GM18909 (cell line): ENCODE measurements at regions not wholly inside any gene's neighbourhood (a gene's known extent, or its start where the extent isn't known, plus 50 kb on each side); places are given as distances from the start of the nearest gene placed in this dataset.

Source experiments
- ATAC-seq: cut with Tn5 transposase; IDR thresholded peaks from one replicate; pipeline ENCODE4 v1.9.1; 2021; ENCODE audit warnings: mild to moderate bottlenecking; ENCODE audit not compliant: unreplicated experiment, poor library complexity

DNA sequence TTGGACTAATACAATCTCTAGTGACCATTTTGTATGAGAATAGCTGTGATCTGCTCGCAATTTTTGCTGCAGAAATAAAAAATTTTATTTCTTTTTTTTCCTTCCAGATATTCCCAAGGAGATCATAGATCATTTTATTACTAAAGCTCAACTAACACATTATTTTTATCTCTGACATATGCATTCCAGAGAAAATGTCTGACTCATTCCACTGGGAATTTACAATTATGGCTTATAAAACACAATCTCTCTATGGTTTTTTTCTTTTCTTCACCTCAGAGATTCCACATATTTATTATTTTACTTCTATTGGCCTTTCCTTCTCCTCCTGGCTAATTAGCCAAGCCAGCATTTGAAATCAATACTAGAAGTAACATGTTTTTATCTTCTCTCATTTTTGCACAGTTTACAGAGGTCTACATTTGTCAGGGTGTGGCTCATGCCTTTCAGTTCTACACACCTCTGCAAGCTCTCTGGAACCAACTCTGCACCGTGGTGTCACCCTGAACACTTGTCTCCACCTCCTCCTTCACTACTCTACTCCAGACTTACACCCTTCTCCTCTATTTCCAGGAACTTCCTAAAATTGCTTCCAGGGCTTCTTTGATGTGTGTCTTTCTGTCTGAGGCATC is 59.8 kb upstream of the GPM6A start:
- no peak for ATAC-seq

DNA sequence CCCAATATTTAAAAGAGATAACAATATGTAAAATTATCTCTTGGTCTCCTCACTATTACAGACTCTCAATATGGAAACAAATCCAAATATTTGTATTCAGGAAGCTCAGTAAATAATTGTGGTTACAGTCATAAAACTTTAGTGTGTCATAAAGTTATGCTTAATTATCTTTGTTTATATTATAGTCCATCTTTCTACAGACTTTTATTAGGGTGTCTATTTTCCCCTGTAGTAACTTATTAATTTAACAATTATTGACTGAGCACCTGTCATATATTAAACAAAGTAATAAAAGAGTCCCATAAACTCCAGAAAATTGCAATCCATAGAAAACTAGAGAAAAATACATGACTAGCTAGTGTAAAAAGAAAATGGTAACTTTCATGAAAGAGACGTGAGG is 61.6 kb upstream of the GPM6A start:
- ATAC-seq: no peak

DNA sequence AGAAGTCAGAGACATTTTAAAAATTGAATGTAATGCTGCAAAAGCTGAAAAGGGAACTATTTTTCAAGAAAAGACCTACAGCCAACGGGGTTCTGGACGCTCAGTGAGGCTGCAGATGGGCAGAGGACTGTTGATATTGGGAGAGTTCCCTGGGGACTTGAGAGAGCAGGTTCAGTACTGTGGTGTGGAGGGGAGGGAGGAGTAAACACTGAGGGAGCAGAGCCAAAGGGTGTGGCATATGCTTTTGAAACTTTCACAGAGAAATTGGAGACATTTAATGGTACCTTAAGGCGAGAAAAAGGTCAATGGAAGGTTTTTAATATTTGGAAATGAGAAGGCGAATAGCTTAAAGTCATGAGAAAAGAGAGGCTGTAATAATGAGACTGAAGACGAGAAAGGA is 62.2 kb upstream of the GPM6A start:
- no peak for ATAC-seq

DNA sequence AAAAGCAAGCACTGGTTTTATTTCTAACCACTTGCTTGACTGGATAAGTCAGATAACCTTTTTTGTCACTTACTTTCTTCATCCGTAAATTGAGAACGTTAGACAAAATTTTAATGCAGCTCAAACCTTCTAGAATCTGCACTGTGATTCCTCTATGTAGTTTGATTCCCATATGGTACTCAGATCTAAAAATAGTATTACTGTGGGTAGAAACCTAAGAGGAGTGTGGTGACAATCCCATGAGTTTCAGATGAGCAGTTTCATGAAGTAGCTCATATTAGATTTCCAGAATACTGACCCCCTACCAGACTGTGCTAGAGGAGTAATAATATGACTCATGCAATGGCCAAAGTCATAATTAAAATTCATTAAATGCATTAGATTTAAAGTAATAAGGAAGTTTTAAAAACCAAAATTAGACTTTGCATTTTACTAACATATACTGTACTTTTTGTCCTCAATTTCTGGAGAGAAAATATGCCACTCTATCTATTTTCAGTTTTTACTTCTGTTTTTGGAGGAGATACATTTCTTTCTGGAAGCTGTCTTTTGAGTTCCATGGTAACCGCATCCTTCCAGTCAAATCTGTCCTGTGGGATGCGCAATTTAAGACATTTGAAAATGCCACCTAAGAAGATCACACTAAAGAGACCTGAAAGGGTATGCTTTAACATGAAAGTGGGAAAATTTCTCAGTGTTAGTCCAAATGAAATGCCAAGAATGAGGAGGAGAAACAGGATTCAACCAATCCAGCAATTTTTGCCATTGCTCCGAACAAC is 64.1 kb upstream of the GPM6A start:
- no peak for ATAC-seq

DNA sequence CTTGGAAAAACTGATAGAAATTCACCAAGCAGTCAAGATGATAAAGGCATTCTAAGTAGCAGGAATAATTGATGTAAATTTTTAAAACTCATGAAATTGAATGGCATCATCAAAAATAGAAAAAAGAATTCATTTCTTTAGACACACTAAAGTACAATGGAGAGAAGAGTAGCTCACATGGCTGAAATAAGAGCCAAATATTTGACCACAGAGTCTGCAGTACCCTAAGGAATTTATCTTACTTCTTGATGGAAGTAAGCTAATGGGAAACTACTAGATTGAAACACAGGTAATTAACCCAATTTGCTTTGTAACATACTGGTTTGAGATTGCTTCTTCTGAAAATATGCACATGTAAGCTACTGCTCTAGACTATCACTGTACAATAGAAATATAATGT is 70.8 kb upstream of the GPM6A start:
- ATAC-seq: no peak

DNA sequence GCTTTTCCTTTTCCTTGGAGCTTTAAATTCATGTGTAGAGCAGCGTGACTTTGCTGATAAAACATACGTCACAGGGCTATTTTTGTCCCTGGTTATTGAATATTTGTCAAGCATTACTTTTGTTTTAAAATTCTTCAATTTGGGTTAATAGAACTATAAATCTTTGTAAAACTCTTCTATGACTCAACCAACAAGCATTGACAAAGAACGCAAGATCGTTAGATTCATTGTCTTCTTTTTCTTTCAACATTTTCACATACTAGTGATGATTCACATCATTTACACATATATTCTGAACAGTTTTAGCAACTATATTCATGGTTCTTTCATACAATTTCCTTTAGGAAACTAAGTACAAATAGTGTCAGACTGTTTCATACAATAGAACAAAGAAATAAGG is 72.0 kb upstream of the GPM6A start:
- ATAC-seq: no peak

DNA sequence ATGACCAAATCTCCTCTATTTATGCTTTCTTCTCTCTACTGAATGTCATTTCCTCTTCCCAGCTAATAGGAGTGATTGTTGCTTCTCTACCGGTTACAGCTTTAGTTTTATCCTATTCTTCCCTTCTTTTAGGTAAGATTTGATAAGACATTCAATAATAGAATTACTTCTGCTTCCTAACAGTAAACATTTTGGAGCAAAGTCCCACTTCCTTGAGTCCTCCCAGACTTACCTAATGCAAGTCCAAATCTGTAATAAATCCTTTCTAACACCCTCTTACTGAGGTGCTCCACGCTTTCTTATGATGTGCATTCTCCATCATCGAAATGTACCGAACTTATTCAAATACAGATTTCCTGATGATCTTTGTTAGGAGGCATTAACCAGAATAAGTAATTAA is 79.2 kb upstream of the GPM6A start:
- no peak for ATAC-seq

DNA sequence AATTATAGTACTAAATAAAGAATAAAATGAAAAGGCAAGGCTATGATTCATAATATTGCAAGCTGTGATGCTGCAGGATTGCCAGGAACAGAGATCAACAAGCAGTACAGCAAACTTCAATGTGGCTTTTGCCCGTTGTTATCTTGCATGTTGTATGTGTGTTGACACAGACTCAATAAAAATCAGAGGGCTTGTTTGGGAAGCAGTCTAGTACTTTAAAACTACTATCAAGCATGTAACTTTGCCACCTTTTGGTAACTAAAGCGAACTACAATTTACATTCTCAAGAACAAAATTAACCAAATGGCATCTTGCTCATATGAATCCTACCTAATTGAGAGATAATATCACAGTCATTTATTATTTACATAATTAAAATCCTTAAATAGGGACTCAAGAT is 79.8 kb upstream of the GPM6A start:
- ATAC-seq: peak; percentile 62

DNA sequence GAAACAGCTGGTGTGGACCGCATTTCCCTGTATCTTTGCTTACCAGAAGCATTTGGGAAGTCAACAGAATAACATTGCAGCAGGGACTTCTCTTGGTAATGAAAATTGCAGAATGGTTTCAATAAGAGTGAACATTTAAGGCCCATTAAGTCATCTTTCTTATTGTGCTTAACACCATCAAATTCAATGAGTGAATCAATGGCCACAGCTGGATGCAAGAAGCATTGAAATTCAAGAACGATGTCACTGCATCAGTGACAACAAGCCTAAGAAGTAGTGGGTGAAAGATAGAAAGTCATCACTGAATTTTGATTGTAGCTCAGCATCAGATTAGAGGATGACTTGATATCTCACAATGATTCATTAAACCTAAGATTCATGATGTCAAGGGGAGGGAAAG is 93.9 kb upstream of the GPM6A start:
- no peak for ATAC-seq

DNA sequence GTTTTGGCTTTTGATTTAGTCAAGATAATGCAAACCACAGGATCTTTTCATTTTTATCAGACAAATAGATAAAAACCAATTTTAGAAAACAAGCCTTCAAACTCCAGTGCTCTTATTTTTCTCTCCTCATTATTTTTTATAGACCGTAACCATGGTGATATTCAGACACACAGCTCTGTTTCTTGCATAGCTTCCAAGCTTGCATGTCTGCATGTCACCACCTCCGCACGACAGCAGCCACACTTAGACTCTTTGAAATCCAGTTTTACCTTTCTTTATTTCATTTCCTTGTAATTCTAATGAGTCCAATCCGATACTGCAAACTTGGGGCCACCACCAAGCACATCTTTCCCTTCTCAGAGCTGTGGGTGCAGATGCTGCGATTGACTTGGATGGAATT is 94.3 kb upstream of the GPM6A start:
- ATAC-seq: no peak

DNA sequence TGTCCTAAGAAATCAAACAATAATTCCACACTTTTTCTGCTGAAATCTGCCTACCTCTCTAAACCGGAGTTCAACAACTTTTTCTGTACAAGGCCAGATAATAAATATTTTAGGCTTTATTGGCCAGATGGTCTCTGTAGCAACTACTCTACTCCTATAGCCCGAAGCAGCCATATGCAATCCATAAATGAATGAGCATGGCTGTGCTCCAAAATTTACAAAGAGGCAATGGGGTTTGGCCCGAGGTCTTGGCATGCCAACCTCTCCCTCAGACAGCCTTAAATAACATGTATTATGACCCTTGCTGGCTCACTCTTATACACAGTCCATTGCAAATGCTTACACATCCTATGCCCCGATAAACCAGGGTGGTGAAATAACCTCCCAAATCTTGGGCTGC is 98.6 kb upstream of the GPM6A start:
- no peak for ATAC-seq

DNA sequence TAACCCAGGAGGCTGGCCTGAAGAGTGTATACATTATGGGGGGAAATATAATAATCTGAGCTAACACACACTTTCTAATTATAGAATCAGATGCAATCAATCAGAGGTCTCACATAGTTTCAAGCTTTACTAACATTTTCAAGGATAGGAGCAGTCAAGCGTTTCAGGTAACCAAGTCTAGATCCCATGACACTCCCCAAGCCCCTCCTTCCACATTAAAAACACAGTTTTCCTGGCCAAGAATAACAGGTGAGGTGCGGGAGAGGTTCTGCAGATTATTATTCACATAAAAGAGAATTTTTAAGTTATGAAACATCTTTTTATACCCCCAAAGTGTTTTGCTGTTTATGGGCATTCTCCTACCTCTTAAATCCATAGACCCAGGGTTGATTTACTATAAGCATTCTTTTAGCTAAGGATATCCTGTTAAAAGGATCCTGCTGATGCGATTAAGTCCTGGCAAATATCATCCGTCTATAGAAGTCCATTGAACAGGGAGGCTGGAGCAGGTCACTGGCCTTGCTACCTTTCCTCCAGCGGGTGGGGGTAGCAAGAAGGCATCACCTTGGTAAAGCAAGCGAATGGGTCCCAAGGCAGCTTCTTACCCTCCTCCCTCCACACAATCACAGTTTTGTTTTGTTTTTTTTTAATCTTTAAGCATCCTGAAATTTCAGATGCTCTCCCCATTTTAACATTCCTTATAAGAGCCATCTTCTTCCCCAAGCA is 104.7 kb upstream of the GPM6A start:
- ATAC-seq: no peak

DNA sequence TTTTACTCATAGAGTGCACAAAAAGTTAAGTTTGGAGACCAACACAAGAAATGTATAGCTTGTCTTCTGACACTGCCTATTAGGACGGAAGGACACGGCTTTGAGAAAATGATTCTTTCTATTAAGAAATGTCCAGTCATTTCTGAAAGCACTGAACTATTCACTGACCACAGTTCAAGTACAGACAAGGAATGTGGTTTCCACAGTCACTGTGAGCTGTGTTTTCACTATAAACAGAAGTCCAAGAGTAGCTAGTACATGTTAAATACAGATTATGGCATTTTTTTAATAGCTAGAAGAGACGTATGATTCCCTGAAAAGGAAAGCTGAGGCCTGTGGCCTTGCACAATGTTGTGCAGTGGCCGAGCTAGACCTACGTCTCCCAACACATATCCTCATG is 115.1 kb upstream of the GPM6A start:
- peak; percentile 61 for ATAC-seq

DNA sequence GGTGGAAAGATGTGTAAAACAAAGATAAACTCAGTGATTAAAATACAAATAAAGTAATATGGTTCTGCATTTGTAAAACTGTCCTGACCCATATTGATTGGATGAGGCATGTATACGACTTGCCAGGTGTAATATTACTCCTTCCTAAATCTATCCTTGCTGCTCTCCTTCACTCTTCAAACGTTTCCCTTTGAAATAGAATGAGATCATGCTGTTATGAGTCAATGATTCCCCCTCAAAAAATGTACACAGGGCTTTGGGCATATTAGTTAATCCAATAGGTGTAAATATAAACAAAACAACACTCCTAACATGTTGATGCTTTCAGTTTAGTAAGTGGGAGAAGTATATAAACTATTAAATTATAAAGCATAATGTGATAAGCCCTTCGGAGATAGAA is 117.4 kb upstream of the GPM6A start:
- no peak for ATAC-seq

DNA sequence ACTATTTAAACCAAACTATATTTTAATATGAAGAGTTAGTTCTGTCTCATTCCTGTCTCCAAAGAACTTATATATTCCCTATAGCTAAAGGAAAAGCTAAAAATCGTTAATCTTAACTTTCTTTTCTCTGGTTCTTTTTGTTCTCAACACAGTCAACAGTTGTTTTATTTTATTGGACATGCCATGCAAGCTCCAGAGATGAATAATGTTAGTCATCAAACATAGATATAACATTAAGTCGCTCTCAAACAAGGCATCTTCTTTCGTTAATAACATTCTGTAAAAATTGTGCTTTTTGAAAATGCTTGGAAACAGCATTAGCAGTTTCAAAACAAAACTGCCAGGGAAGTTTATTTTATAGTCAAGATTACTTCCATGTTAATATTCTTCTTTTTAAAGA is 117.9 kb upstream of the GPM6A start:
- ATAC-seq: no peak

DNA sequence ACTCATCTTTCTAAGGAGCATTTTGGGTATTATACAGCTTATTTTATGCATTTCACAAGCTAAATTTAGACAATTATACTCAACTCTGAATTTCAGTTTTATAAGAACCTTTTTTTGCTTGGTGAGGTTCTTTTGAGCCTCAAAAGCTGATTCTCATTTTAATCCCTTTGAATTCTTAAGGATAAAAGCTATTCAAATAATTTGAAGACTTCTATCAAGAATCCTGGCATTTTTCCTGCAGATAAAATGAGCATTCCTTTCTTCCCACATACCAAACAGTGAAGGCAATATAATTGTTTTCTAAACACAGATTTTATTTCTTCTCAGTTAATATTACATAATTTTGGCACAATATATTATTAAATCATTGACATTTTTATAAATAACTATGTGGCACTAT is 118.4 kb upstream of the GPM6A start:
- ATAC-seq: no peak

DNA sequence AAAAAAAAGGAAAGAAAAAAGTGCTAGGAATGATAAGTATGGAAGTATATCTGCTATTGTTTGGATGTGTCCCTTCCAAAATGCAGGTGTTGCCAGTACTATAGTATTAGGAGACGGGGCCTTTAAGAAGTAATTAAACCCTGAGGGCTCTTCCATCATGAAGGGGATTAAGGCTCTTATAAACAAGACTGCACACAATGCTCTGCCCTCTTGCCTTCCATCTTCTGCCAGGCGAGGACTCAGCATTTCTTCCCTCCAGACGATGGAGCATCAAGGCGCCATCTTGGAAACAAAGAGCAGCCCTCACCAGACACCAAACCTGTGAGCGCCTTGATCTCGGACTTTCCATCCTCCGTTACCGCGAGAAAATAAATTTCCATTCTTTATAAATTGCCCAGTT is 120.1 kb upstream of the GPM6A start:
- ATAC-seq: no peak

DNA sequence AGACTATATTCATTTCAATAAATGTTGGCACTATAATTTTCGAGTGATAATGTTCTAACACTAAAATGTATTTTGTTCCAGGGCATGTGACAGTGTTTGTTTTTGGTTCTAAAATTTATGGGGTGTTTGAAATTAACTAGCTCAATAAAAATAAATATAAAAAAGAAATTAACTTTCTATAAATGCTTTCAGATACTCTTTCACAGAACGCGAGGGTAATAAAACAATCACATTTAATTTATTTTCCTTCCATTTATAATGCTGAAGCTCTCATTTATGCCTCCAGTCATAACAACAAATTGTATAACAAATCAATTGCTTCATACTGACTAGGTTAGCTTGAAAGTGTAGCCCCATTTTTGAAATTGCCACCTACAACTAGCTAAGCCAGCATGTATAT is 122.4 kb upstream of the GPM6A start:
- no peak for ATAC-seq

DNA sequence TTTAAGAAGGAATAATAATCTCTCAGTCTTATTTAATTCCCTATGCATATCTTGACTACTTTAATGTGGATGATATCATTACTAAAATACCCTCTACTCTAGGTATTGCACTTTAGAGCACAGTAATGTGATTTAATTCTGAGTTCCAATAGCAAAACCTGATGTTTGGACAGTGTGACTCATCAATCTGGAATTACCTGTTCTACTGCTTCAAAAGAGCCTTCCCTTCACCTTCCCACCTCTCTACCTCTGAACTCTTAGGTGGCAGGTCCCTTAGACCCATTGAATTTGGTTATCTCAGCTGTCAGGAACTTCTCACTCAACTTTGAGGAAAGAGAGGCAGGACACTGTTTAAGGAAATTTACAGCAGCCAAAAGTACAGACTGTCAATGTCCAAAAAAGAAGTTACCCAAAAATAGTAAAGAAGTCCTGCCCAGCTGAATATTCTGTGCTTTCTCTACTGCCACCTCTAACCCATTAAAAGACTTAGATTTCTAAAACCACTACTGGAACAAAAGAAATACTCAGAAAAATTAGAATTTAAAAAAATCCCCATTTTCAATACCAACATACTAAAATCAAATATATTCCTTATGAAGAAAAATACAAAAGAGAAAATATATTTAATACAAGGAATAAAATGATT is 123.1 kb upstream of the GPM6A start:
- no peak for ATAC-seq

DNA sequence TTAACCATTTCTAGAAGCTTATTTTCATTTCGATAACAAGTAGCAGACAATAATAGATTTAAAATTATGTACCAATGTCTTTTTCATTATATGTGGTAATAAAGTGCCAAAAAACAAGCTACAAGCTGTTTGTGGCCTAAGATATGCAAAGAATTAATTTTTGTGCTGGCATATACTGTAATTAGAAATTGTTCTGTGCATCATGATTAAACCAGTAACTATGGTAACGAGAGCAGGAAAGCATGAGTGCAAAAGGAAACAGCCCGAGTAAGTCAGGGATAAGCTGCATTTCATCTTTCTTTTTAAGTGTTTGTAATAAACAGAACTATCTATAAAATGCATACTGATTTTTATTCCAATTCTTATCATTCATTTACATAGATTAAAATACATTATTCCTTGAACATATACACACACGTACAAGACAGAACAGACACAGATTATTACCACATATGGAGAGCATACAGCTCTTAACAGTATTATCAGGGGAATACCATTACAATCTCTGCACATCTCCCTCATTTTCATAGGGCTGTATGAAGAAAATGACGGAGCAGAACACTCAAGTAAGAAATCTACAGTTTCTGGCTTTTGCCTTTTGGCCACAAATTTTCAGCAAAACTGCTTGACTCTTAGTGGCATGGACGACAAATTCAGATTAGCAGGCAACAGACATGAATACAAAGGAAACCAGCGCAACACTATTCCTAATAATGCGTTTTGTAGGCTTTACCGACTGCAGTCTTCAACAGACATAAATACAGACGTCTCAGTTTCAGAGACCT is 121.3 kb upstream of the WDR17 start:
- no peak for ATAC-seq
